H1 (cell line): ENCODE measurements at regions not wholly inside any gene's neighbourhood (a gene's known extent, or its start where the extent isn't known, plus 50 kb on each side); places are given as distances from the start of the nearest gene placed in this dataset.
"Not testable (repeated sequence)": the region's sequence is repeated elsewhere in the genome, so short reads cannot be mapped to it uniquely, and the experiment has no call there.

Source experiments
- CTCF ChIA-PET: fragments of 300-600 bp; sonication (Branson Sonifier 250); formaldehyde crosslinking; loops from one replicate; lab custom pipeline; 2021; ENCODE audit not compliant: partially characterized antibody; lab: Charles Lee
- POLR2A ChIA-PET: fragments of 300-600 bp; sonication (Branson Sonifier 250); formaldehyde crosslinking; loops from one replicate; lab custom pipeline; 2021; ENCODE audit warnings: inconsistent platforms; ENCODE audit not compliant: partially characterized antibody; lab: Charles Lee
- DNase-seq, 2 experiments: peaks; one replicate each; pipeline versions ENCODE4 v3.0.0 to v3.0.0-alpha.2; 2010 to 2022; ENCODE audit warnings: low spot score in 2 of 2, low read depth in 1 of 2, mixed read lengths in 1 of 2
- FAIRE-seq: peaks from 2 replicates; lab custom pipeline; 2011; peaks lifted over from hg19 to GRCh38; lab: Jason Lieb, UNC
- H2AFZ ChIP-seq: 2 replicates; pipeline ENCODE4 v1.8.1; 2012; ENCODE audit warnings: low read length, inconsistent platforms
- H2AK5ac ChIP-seq: 2 replicates; pipeline ENCODE4 v1.6.1; 2013; ENCODE audit warnings: low read depth, low read length
- H2BK120ac ChIP-seq: replicated peaks from 2 replicates; pipeline ENCODE3; 2013; ENCODE audit warnings: low read depth, low read length, inconsistent platforms
- H2BK12ac ChIP-seq: 2 replicates; pipeline ENCODE4 v1.6.1; 2013; ENCODE audit warnings: low read depth, low read length
- H2BK15ac ChIP-seq: 2 replicates; pipeline ENCODE4 v1.6.1; 2013; ENCODE audit warnings: low read length
- H2BK20ac ChIP-seq: 2 replicates; pipeline ENCODE4 v1.6.1; 2013; ENCODE audit warnings: low read length
- H2BK5ac ChIP-seq: 2 replicates; pipeline ENCODE4 v1.6.1; 2013; ENCODE audit warnings: low read depth, low read length
- H3K14ac ChIP-seq: 2 replicates; pipeline ENCODE4 v1.6.1; 2013; ENCODE audit warnings: inconsistent platforms; ENCODE audit not compliant: insufficient read length
- H3K18ac ChIP-seq: 2 replicates; pipeline ENCODE4 v1.6.1; 2013; ENCODE audit warnings: low read length; ENCODE audit errors: extremely low read depth
- H3K23ac ChIP-seq: 2 replicates; pipeline ENCODE4 v1.6.1; 2013; ENCODE audit warnings: inconsistent platforms; ENCODE audit not compliant: insufficient read length
- H3K23me2 ChIP-seq: 2 replicates; pipeline ENCODE4 v1.6.1; 2013; ENCODE audit warnings: low read depth, low read length
- H3K27ac ChIP-seq: 2 replicates; pipeline ENCODE4 v1.6.1; 2011; ENCODE audit warnings: low read depth, low read length, inconsistent platforms
- H3K27me3 ChIP-seq, 4 experiments: replicated peaks in 1 of 4; 1 replicate in 1 of 4; 2 replicates in 3 of 4; pipeline versions ENCODE4 v1.6.1 to v1.8.1; 2011 to 2013; ENCODE audit warnings: low read length in 3 of 4, mild to moderate bottlenecking in 3 of 4, inconsistent platforms in 2 of 4, mixed read lengths in 2 of 4, moderate library complexity in 1 of 4; ENCODE audit not compliant: control insufficient read depth in 3 of 4, insufficient read depth in 3 of 4; ENCODE audit errors: extremely low read depth in 1 of 4
- H3K36me3 ChIP-seq, 4 experiments: 2 replicates each; pipeline versions ENCODE4 v1.6.1 to v1.8.1; 2011 to 2013; ENCODE audit warnings: mild to moderate bottlenecking in 4 of 4, low read length in 3 of 4, moderate library complexity in 2 of 4, control low read depth in 1 of 4, inconsistent platforms in 1 of 4; ENCODE audit not compliant: insufficient read depth in 4 of 4, control insufficient read depth in 2 of 4
- H3K4ac ChIP-seq: replicated peaks from 2 replicates; pipeline ENCODE3; 2013; ENCODE audit warnings: low read length, low read depth, mixed read lengths, inconsistent platforms; ENCODE audit not compliant: insufficient read length
- H3K4me1 ChIP-seq, 4 experiments: replicated peaks in 1 of 4; 1 replicate in 1 of 4; 2 replicates in 3 of 4; pipeline versions ENCODE4 v1.6.1 to v1.8.1; 2011 to 2013; ENCODE audit warnings: low read length in 3 of 4, inconsistent platforms in 2 of 4, mixed read lengths in 1 of 4; ENCODE audit not compliant: insufficient read depth in 4 of 4, control insufficient read depth in 3 of 4
- H3K4me2 ChIP-seq, 2 experiments: 2 replicates each; pipeline versions ENCODE4 v1.6.1 to v1.8.1; 2011 to 2013; ENCODE audit warnings: low read depth in 2 of 2, low read length in 2 of 2, control low read depth in 1 of 2, inconsistent platforms in 1 of 2, mild to moderate bottlenecking in 1 of 2; ENCODE audit not compliant: insufficient read depth in 1 of 2
- H3K4me3 ChIP-seq, 4 experiments: fragments of 200-600, 300-600 bp in 1 of 4; sonication (generic), shearing (Covaris generic), sonication (Bioruptor Twin) in 1 of 4; 2 replicates each; pipeline versions ENCODE4 v1.5.1 to v1.8.1; 2011 to 2016; ENCODE audit warnings: low read length in 4 of 4, low read depth in 3 of 4, control low read depth in 2 of 4, inconsistent platforms in 2 of 4, mild to moderate bottlenecking in 2 of 4, mixed read lengths in 1 of 4, moderate library complexity in 1 of 4; ENCODE audit not compliant: insufficient read depth in 2 of 4; ENCODE audit errors: extremely low read depth in 1 of 4
- H3K56ac ChIP-seq: replicated peaks from 2 replicates; pipeline ENCODE3; 2013; ENCODE audit warnings: low read depth, mild to moderate bottlenecking, mixed read lengths, low read length, inconsistent platforms; ENCODE audit not compliant: insufficient read length
- H3K79me1 ChIP-seq: 2 replicates; pipeline ENCODE4 v1.6.1; 2013; ENCODE audit warnings: low read depth, low read length, control low read depth
- H3K79me2 ChIP-seq, 2 experiments: 2 replicates each; pipeline versions ENCODE4 v1.6.1 to v1.8.1; 2012 to 2013; ENCODE audit warnings: low read length in 2 of 2, mild to moderate bottlenecking in 2 of 2, inconsistent platforms in 1 of 2; ENCODE audit not compliant: insufficient read depth in 2 of 2, control insufficient read depth in 1 of 2
- H3K9ac ChIP-seq, 4 experiments: replicated peaks in 1 of 4; 1 replicate in 1 of 4; 2 replicates in 3 of 4; pipeline versions ENCODE4 v1.6.1 to v1.8.1; 2011 to 2013; ENCODE audit warnings: low read depth in 3 of 4, low read length in 3 of 4, control low read depth in 2 of 4, mild to moderate bottlenecking in 2 of 4, moderate library complexity in 2 of 4, inconsistent platforms in 1 of 4; ENCODE audit errors: extremely low read depth in 1 of 4
- H3K9me3 ChIP-seq, 2 experiments: 2 replicates each; pipeline versions ENCODE4 v1.6.1 to v1.8.1; 2012 to 2013; ENCODE audit warnings: mild to moderate bottlenecking in 2 of 2, moderate library complexity in 2 of 2, control low read depth in 1 of 2, inconsistent platforms in 1 of 2, low read depth in 1 of 2, low read length in 1 of 2, mixed read lengths in 1 of 2; ENCODE audit not compliant: insufficient read depth in 2 of 2
- H4K20me1 ChIP-seq, 2 experiments: replicated peaks in 1 of 2; 2 replicates each; pipeline versions ENCODE3 to v1.8.1; 2011 to 2013; ENCODE audit warnings: inconsistent platforms in 2 of 2, low read length in 2 of 2, mild to moderate bottlenecking in 1 of 2; ENCODE audit not compliant: insufficient read depth in 2 of 2, control insufficient read depth in 1 of 2
- H4K5ac ChIP-seq: 2 replicates; pipeline ENCODE4 v1.6.1; 2013; ENCODE audit warnings: low read length, low read depth, mixed read lengths, inconsistent platforms; ENCODE audit not compliant: insufficient read length
- H4K8ac ChIP-seq: 2 replicates; pipeline ENCODE4 v1.8.0; 2013; ENCODE audit warnings: mild to moderate bottlenecking, moderate library complexity, low read length, inconsistent platforms; ENCODE audit not compliant: insufficient read depth; ENCODE audit errors: extremely low read depth
- H4K91ac ChIP-seq: replicated peaks from 2 replicates; pipeline ENCODE3; 2013; ENCODE audit warnings: low read length, mixed read lengths, inconsistent platforms; ENCODE audit not compliant: insufficient read length
- WGBS, 2 experiments: shearing (Covaris generic) in 1 of 2; methylation state at CpG; one replicate each; pipeline versions ENCODE4 v1.1.6 to v1.1.7; 2013 to 2015; ENCODE audit warnings: low lambda C conversion rate in 2 of 2, mixed read lengths in 2 of 2, inconsistent platforms in 1 of 2, low coverage in 1 of 2, missing lambda C conversion rate in 1 of 2; ENCODE audit not compliant: insufficient replicate concordance in 2 of 2, insufficient coverage in 1 of 2, insufficient read length in 1 of 2; ENCODE audit errors: extremely low coverage in 1 of 2, missing lambda C conversion rate in 1 of 2; 5-methylcytosine and 5-hydroxymethylcytosine counted together

DNA sequence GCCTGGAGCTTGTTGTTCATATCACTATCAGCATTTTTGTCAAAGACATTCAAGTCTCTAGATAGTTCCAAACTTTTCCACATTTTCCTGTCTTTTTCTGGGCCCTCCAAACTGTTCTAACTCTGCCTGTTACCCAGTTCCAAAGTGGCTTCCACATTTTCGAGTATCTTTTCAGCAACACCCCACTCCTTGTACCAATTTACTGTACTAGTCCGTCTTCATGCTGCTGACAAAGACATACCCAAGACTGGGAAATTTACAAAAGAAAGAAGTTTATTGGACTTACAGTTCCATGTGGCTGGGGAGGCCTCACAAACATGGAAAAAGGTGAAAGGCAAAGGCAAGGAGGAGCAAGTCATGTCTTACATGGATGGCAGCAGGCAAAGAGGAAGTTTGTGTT is 575.2 kb upstream of the ACVR2A start:
- H3K27me3 ChIP-seq, H4K91ac ChIP-seq, H3K4me3 ChIP-seq, H3K18ac ChIP-seq, H3K14ac ChIP-seq, H4K5ac ChIP-seq, H3K9ac ChIP-seq, H3K79me1 ChIP-seq, POLR2A ChIA-PET, H3K4ac ChIP-seq, H2BK12ac ChIP-seq, DNase-seq, FAIRE-seq, H3K4me1 ChIP-seq, H3K27ac ChIP-seq, H3K23ac ChIP-seq, H4K20me1 ChIP-seq, H3K36me3 ChIP-seq, H4K8ac ChIP-seq, H2BK5ac ChIP-seq, H3K23me2 ChIP-seq, H2BK120ac ChIP-seq, H2AK5ac ChIP-seq, H3K56ac ChIP-seq, H2AFZ ChIP-seq, H3K79me2 ChIP-seq, H2BK20ac ChIP-seq, CTCF ChIA-PET, H3K4me2 ChIP-seq, H2BK15ac ChIP-seq: not testable (repeated sequence)
- 88% methylated on average over 2 of the region's 2 CpGs; no CpG with 5 or more reads in 1 of the 2 experiments for WGBS, 2 experiments
- peaks cover 19 to 22% of the 10 kb centered on the region in 2 experiments for H3K9me3 ChIP-seq
